ENCODE measurements at regions not wholly inside any gene's neighbourhood (a gene's known extent, or its start where the extent isn't known, plus 50 kb on each side); places are given as distances from the start of the nearest gene placed in this dataset.

GRCh38 chr12:125956186-125956585 is 891.0 kb downstream of the AACS start:
- no peak for TF ChIP-seq CTCF (IDR thresholded peaks at IDR 0.05)
- TF ChIP-seq POLR2A (IDR thresholded peaks at IDR 0.05), result no peak

All from prostate gland (tissue), 2 donors.